GM12892 (cell line): ENCODE measurements at regions not wholly inside any gene's neighbourhood (a gene's known extent, or its start where the extent isn't known, plus 50 kb on each side); places are given as distances from the start of the nearest gene placed in this dataset.

Source experiments
- DNase-seq: peaks from one replicate; pipeline ENCODE4 v3.0.0; 2011; ENCODE audit not compliant: insufficient read length
- FAIRE-seq: peaks from 2 replicates; lab custom pipeline; 2011; peaks lifted over from hg19 to GRCh38; lab: Jason Lieb, UNC
- POLR2A ChIP-seq: IDR thresholded peaks from 2 replicates; pipeline ENCODE4 v1.6.1; 2011; ENCODE audit warnings: low read depth, low read length, control low read depth
- POLR2AphosphoS5 ChIP-seq: IDR thresholded peaks from 2 replicates; pipeline ENCODE4 v1.6.1; 2011; ENCODE audit warnings: low read depth, low read length, control low read depth
- TAF1 ChIP-seq: IDR thresholded peaks from 2 replicates; pipeline ENCODE4 v1.6.1; 2011; ENCODE audit warnings: low read depth, mild to moderate bottlenecking, control low read depth, low read length, borderline replicate concordance

DNA sequence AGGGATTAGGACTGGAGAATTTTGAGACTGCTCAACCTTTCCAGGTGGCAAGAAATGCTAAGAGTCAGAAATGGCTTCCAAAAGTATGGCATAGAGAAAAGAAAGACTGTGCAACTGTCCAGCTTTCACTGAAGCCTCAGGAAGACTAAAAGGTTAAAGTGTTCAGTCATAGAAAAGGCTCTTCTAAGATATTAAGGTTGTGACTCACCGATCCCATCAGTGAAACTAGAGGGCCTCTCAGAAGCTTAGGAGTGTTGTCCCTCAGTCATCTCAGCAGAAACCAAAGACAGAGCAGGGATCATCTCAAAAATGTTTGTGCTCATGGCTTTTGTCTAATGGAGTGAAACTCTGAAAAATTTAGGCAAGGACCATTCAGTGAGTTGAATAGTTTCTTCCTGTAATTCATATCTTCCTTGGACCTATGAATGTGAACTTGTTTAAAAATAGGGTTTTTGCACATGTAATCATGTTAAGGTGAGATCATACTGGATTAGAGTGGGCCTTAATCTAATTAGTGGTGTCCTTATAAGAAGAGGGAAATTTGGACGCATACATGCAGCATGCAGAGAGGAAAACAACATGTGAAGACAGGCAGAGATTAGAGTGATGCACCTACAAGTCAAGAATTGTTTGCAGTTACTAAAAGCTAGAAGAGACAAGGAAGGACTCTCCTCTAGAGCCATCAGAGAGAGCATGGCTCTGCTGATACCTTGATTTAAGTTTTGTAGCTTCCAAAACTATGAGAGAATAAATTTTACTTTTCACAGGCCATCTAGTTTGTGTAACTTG lies 71.3 kb downstream of the RPE65 start:
- DNase-seq (no peak), FAIRE-seq (no peak)
- TF ChIP-seq POLR2A, result no peak
- no peak for TF ChIP-seq POLR2AphosphoS5
- TF ChIP-seq TAF1, result no peak

DNA sequence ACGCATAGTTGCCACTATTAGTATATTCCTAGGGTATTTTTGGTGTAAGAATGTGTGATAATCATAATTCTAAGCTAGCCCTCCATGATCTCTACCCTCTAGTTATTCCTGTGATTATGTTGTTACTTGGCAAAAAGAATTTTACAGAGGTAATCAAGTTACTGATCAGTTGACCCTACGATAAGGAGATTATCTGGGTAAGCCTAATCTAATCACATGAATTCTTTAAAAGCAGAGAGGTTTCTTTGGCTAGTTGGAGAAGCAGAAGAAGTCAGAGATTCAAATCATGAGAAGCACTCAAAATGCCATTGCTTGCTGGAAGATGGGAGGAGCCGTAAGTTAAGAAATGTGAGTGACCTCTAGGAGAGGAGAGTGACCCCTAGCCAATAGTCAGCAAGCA lies 72.7 kb downstream of the RPE65 start:
- TF ChIP-seq POLR2A (no peak), POLR2AphosphoS5 (no peak), TAF1 (no peak)
- FAIRE-seq, result no peak
- DNase-seq, result no peak

DNA sequence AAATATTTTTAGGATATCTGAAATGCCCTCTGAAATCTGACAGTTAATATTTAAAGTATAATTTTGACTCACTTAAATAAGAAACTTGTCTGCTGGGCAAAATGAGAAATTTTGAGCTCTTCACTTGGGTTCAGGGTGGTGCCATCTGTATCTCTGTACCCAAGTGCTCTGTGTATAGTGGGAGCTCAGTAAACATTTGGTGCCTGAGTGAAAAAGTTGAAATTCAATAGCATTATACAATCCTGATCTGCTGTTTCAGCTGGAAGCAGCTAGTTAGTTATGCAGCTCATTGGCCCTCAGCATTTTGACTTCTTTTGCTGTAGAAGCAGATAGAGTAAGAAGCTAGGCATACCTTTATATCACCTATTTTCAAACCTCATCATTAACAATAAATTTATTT lies 73.3 kb downstream of the RPE65 start:
- DNase-seq (no peak), FAIRE-seq (no peak)
- no peak for TF ChIP-seq POLR2A
- TF ChIP-seq POLR2AphosphoS5, result no peak
- TF ChIP-seq TAF1, result no peak

DNA sequence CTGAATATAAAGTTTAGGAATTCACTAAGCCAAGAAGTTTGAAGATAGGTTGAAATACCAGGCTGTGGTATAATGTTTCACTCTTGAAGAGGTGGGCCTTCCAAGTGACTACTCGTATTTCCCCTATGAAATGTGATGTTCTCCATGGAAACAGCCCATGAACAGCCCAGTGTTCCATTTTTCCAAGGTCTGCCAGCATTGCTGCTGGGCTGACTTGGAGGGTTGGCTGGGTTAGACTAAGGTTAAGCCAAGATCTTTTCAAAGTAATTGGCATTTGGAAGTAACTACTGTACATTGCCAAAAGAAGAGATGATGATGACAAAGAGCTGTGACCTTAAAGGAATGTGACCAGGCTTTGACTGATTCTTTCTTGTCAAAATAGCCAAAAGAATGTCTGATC lies 73.8 kb downstream of the RPE65 start:
- DNase-seq (no peak), FAIRE-seq (no peak)

DNA sequence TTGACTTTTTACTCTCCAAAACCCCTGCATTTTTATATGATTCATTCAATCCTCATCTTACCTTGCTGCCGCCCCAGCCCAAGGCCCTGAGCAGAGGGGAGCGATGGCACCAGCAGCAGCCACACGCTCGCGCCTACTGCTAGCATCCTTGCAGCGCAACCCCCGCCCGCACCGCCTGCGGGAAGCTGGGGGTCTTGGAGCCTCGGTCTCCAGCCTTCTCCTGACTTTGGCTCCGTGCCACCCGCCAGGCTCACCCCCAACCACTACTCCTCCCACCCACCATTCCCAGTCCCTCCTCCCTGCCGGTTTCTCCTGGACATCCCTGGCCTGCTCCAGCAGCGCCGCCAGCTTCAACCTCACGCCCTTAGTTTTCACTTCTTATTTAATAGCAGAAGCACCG lies 76.6 kb downstream of the RPE65 start:
- FAIRE-seq (no peak), DNase-seq (no peak)
- no peak for TF ChIP-seq TAF1
- TF ChIP-seq POLR2A, result no peak
- no peak for TF ChIP-seq POLR2AphosphoS5

More for the DNA sequence above, 73.8 kb downstream of the RPE65 start:
- TF ChIP-seq TAF1 (no peak), POLR2AphosphoS5 (no peak), POLR2A (no peak)

DNA sequence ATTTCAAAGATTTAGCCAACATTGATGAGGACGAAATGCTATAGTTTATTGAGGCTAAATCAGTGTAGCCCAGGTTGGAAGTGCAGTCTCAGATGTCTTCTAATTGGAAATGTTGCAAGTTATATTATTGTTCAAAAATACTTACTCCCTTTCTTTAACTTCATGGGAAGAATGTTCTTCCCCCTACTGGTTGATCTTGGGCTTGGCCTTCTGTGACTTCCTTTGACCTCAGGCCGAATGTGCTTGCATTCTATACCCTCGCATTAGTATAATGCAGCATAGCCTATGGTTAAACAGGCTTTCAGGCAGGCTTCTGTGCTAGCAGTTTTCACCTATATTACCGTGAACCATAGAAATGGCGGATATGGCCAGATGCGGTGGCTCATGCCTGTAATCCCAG lies 77.3 kb downstream of the RPE65 start:
- FAIRE-seq, result no peak
- DNase-seq, result no peak
- no peak for TF ChIP-seq POLR2A
- no peak for TF ChIP-seq POLR2AphosphoS5

DNA sequence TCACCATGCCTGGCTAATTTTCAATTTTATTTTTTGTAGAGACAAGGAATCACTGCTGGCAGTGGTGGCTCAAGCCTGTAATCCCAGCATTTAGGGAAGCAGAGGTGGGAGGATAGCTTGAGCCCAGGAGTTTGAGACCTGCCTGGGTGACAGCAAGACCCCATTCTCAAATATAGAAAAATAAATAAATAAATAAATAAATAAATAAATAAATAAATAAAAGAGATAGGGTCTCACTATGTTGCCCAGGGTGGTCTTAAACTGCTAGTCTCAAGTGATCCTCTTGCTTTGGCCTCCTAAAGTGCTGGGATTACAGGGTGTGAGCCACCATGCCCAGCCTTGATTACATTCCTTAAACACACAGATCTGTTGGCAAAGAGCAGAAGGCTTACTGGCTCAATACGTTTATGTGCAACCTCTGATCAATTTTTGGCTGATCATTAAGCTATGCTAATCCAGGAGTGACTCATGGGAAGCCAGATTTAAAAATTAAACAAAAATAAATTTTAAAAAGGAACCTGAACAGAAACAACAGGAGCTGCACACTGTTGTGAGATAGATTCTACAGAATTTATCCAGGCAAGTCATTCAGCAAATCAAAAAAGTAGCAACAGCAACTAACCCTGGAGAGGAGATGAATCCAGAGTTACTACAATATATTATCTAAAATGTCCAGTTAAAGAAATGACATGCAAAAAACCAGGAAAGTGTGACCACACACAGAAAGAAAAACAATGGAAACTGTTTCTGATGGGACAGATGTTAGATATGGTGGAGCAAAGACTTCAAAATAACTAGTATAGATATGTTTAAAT lies 79.4 kb downstream of the RPE65 start:
- FAIRE-seq, result no peak
- no peak for DNase-seq
- TF ChIP-seq POLR2AphosphoS5, result no peak
- TF ChIP-seq TAF1, result no peak
- TF ChIP-seq POLR2A, result no peak

DNA sequence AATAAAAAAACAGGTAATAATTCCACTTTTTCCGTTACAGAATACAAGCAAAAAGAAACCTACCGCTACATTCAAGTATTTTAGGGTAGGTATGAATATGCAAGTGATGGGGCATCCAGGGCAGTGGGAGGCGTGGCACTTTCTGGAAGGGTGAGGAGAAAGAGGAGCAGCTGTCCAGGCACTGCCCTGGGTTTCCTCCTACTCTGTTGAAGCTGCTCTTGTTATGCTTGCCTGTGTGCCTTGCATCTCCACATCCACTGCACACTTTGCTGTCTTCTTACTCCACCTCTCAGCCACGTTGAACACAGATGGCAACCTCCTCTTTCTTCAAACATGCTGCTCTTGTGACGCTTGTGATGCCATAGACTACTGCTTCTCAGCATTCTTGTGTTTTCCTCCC lies 83.2 kb downstream of the RPE65 start:
- FAIRE-seq (no peak), DNase-seq (no peak)
- no peak for TF ChIP-seq TAF1

DNA sequence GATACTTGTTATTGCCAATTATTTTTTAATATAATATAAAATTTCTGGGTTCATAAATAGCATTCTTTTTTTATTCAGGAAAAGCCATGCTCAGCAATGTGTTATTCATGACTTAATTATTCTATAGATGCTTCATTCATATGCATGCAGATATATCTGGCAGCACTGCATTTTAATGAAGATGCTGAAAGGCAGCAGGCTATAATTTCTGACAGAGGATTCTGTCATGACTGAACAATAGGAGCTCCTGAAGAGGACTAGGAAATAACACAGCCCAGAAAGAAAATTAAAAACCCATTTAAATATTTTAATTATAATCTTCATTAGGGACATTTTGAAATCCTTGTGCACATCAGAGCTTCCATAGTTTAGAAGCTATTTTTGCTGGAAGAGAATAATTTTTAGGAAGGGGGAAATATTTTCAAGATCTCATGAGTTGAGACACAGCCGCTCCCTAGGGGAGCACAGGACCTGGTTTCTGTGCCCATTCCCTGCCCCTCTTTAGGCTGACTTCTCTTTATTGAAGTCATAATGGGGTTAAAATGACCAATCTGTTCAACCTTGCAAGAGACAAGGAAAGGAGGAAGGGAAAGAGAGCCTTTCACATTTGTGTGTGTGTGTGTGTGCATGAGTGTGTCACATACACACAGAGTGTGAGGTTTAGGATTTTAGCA lies 83.9 kb downstream of the RPE65 start:
- no peak for TF ChIP-seq POLR2A
- TF ChIP-seq POLR2AphosphoS5, result no peak
- TF ChIP-seq TAF1, result no peak
- DNase-seq (no peak), FAIRE-seq (no peak)

DNA sequence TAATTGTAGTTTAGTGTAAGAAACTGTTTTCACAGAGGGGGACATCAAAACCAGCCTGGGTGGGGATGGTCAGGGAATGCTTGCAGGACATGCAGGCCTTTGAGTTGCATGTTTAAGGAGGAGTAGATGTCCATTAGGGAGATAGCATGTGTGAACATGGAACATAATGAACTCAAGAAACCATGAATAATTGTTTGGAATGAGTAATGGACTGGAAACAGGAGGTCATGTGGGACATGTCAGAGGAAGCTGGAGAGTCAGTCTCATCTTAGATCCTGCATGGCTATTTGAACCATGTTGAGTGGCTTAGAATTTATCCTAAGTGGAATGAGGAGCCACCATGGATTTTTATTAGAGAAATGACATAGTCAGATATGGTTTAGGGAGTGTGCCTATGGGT lies 86.4 kb downstream of the RPE65 start:
- FAIRE-seq, result no peak
- DNase-seq, result no peak
- TF ChIP-seq POLR2A (no peak), TAF1 (no peak), POLR2AphosphoS5 (no peak)

DNA sequence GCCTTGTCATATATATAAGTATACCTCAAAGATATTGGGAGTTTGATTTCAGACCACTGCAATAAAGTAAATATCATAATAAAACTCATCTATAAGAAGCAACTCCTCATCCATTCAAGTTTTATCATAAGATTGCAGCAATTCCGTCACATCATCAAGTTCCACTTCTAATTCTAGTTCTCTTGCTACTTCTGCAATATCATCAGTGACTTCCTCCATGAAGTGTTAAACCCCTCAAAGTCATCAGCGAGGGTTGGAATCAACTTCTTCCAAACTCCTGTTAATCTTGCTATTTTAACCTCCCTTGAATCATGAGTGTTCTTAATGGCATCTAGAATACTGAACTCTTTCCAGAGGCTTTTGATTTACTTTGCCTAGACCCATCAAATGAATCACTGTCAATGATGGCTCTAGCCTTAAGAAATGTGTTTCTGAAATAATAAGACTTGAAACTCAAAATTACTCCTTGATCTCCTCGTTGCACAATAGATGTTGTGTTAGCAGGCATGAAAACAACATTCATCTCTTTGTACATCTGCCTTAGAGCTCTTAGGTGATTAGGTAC lies 88.3 kb downstream of the RPE65 start:
- no peak for DNase-seq
- FAIRE-seq, result no peak
- TF ChIP-seq TAF1 (no peak), POLR2A (no peak), POLR2AphosphoS5 (no peak)
